Lower leg skin (tissue), 3 donors: ENCODE measurements at regions not wholly inside any gene's neighbourhood (a gene's known extent, or its start where the extent isn't known, plus 50 kb on each side); places are given as distances from the start of the nearest gene placed in this dataset.

Experiments used
- CTCF ChIP-seq, 3 donors: fragments of 450-650 bp; IDR thresholded peaks; one replicate each; pipeline ENCODE4 v1.5.1; 2016; ENCODE audit warnings: antibody characterized with exemption in 3 of 3, mild to moderate bottlenecking in 3 of 3, moderate library complexity in 2 of 3
- POLR2A ChIP-seq, 2 donors: fragments of 450-650 bp; IDR thresholded peaks; one replicate each; pipeline ENCODE4 v1.6.1; 2016 to 2017; ENCODE audit warnings: antibody characterized with exemption in 2 of 2, mild to moderate bottlenecking in 1 of 2, moderate library complexity in 1 of 2

DNA sequence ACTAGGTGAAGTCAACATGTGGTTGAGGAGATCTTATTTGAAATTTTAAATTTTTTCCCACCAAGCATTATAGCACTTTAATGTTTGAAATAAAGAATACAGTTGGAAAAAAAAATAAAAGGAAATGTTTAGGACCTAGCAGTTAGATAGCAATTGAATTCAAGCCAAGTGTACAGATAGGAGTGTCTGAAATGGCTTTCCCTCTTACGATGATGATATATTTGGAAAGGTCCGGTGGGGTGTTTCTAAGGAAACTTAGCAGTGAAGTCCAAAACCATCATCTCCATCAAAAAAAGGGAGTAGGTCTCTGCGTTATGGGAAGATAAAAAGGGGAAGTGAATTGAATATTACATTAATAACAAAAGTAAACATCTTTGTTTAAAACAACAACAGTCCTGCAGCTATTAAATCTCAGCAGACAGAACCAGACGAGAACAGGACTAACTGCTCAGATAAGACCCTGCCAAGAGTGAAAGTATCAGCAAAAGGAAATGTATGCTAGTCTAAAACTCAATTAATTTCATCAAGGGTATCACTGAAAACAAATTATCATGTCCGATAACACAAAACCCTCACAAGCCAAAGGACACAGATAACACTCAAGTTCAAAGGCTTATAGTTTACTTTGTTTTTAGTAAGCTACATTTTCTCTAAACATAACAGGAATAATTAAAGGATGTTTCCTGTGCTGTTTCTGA is 242.0 kb downstream of the BMP4 start:
- TF ChIP-seq POLR2A (IDR thresholded peaks at IDR 0.05), result no peak
- no peak for TF ChIP-seq CTCF (IDR thresholded peaks at IDR 0.05)
